IMR-90 (cell line): ENCODE measurements at regions not wholly inside any gene's neighbourhood (a gene's known extent, or its start where the extent isn't known, plus 50 kb on each side); places are given as distances from the start of the nearest gene placed in this dataset.

ENCODE experiments used
- ATAC-seq: fragments of 200-7000 bp; cut with Tn5 transposase; 2 replicates; pipeline ENCODE4 v1.9.1; 2020; ENCODE audit warnings: low read depth, mild to moderate bottlenecking, moderate library complexity
- BruUV-seq: library from RNA; stranded (reverse); fragments of 400-500 nt; replicated peaks from 2 replicates; lab custom pipeline; 2021; lab: Mats Ljungman, UMichigan
- CTCF ChIA-PET: fragments of 300-600 bp; formaldehyde crosslinking; extraction: SDS; loops from one replicate; lab custom pipeline; 2021; ENCODE audit warnings: antibody characterized with exemption; lab: Yijun Ruan, JAX
- POLR2A ChIA-PET: fragments of 300-600 bp; sonication (Branson Sonifier 250); formaldehyde crosslinking; loops from one replicate; lab custom pipeline; 2022; ENCODE audit warnings: antibody characterized with exemption; ENCODE audit not compliant: unreplicated experiment; lab: Charles Lee
- DNase-seq: peaks from one replicate; pipeline ENCODE4 v3.0.0; 2013
- H2AFZ ChIP-seq: replicated peaks from 2 replicates; pipeline ENCODE3; 2013; ENCODE audit warnings: low read length, mild to moderate bottlenecking; ENCODE audit not compliant: poor library complexity
- H2AK5ac ChIP-seq: 2 replicates; pipeline ENCODE4 v1.6.1; 2013; ENCODE audit warnings: low read depth, low read length, inconsistent platforms
- H2AK9ac ChIP-seq: replicated peaks from 2 replicates; pipeline ENCODE3; 2013; ENCODE audit warnings: mild to moderate bottlenecking, low read depth, low read length, moderate library complexity; ENCODE audit not compliant: poor library complexity
- H2BK120ac ChIP-seq: 2 replicates; pipeline ENCODE4 v1.6.1; 2013; ENCODE audit warnings: low read depth, low read length, inconsistent platforms
- H2BK15ac ChIP-seq: 3 replicates; pipeline ENCODE4 v1.6.1; 2013; ENCODE audit warnings: low read depth, low read length, inconsistent platforms
- H2BK20ac ChIP-seq: 2 replicates; pipeline ENCODE4 v1.6.1; 2013; ENCODE audit warnings: low read depth, mild to moderate bottlenecking, inconsistent platforms, low read length, moderate library complexity
- H2BK5ac ChIP-seq: 2 replicates; pipeline ENCODE4 v1.6.1; 2013; ENCODE audit warnings: mild to moderate bottlenecking, low read depth, low read length, inconsistent platforms; ENCODE audit not compliant: poor library complexity, severe bottlenecking
- H3K14ac ChIP-seq: replicated peaks from 2 replicates; pipeline ENCODE4 v1.6.1; 2013; ENCODE audit warnings: low read depth, low read length, inconsistent platforms
- H3K18ac ChIP-seq: 2 replicates; pipeline ENCODE4 v1.6.1; 2013; ENCODE audit warnings: low read depth, low read length, control low read depth
- H3K23ac ChIP-seq: 2 replicates; pipeline ENCODE4 v1.6.1; 2013; ENCODE audit warnings: low read depth, low read length, inconsistent platforms
- H3K27ac ChIP-seq: 2 replicates; pipeline ENCODE4 v1.5.1; 2013; ENCODE audit warnings: mild to moderate bottlenecking, control low read depth, low read length; ENCODE audit not compliant: insufficient read depth
- H3K27me3 ChIP-seq: 2 replicates; pipeline ENCODE4 v1.6.1; 2013; ENCODE audit warnings: low read length; ENCODE audit not compliant: control insufficient read depth, insufficient read depth
- H3K36me3 ChIP-seq: 2 replicates; pipeline ENCODE4 v1.6.1; 2013; ENCODE audit warnings: low read length, mixed read lengths; ENCODE audit not compliant: control insufficient read depth, insufficient read depth
- H3K4ac ChIP-seq: 2 replicates; pipeline ENCODE4 v1.6.1; 2013; ENCODE audit warnings: low read depth, low read length, inconsistent platforms
- H3K4me1 ChIP-seq: 2 replicates; pipeline ENCODE4 v1.6.1; 2013; ENCODE audit warnings: low read length, mixed read lengths; ENCODE audit not compliant: control insufficient read depth, insufficient read depth
- H3K4me2 ChIP-seq: 2 replicates; pipeline ENCODE4 v1.6.1; 2013; ENCODE audit warnings: low read depth, mild to moderate bottlenecking, control low read depth, low read length, moderate library complexity
- H3K4me3 ChIP-seq: 2 replicates; pipeline ENCODE4 v1.5.1; 2013; ENCODE audit warnings: low read depth, mild to moderate bottlenecking, control low read depth, low read length, moderate library complexity; ENCODE audit not compliant: insufficient read depth
- H3K56ac ChIP-seq: 2 replicates; pipeline ENCODE4 v1.6.1; 2013; ENCODE audit warnings: low read length, inconsistent platforms; ENCODE audit not compliant: insufficient read depth; ENCODE audit errors: extremely low read depth
- H3K79me1 ChIP-seq, 2 experiments: 2 replicates each; pipeline ENCODE4 v1.6.1; 2013; ENCODE audit warnings: low read length in 2 of 2, inconsistent platforms in 1 of 2, low read depth in 1 of 2
- H3K9ac ChIP-seq: 2 replicates; pipeline ENCODE4 v1.6.1; 2013; ENCODE audit warnings: low read depth, low read length, control low read depth
- H3K9me1 ChIP-seq: 2 replicates; pipeline ENCODE4 v1.6.1; 2013; ENCODE audit warnings: low read length, inconsistent platforms; ENCODE audit not compliant: insufficient read depth
- H3K9me3 ChIP-seq: 2 replicates; pipeline ENCODE4 v1.6.1; 2013; ENCODE audit warnings: low read length; ENCODE audit not compliant: control insufficient read depth, insufficient read depth
- H4K20me1 ChIP-seq: 2 replicates; pipeline ENCODE4 v1.6.1; 2013; ENCODE audit warnings: low read length, inconsistent platforms; ENCODE audit not compliant: insufficient read depth
- H4K5ac ChIP-seq: 2 replicates; pipeline ENCODE4 v1.6.1; 2013; ENCODE audit warnings: mild to moderate bottlenecking, low read depth, low read length, control low read depth
- H4K8ac ChIP-seq, 2 experiments: 2 replicates each; pipeline ENCODE4 v1.6.1; 2013; ENCODE audit warnings: low read depth in 2 of 2, low read length in 2 of 2, control low read depth in 1 of 2, inconsistent platforms in 1 of 2
- H4K91ac ChIP-seq: 2 replicates; pipeline ENCODE4 v1.6.1; 2013; ENCODE audit warnings: low read depth, low read length, inconsistent platforms; ENCODE audit not compliant: insufficient read depth
- BHLHE40 ChIP-seq: fragments of 150-350 bp; IDR thresholded peaks from 2 replicates; pipeline ENCODE4 v1.6.1; 2016; ENCODE audit warnings: mild to moderate bottlenecking, low read depth, low read length
- CEBPB ChIP-seq: IDR thresholded peaks from 2 replicates; pipeline ENCODE4 v1.6.1; 2012; ENCODE audit warnings: low read depth, low read length, improper control_type of control experiment
- CHD1 ChIP-seq: IDR thresholded peaks from 2 replicates; pipeline ENCODE4 v1.6.1; 2012; ENCODE audit warnings: low read depth, low read length, improper control_type of control experiment
- ELK1 ChIP-seq: fragments of 150-350 bp; IDR thresholded peaks from 2 replicates; pipeline ENCODE4 v1.6.1; 2016; ENCODE audit warnings: low read depth, mild to moderate bottlenecking, low read length, moderate library complexity, borderline replicate concordance
- FOS ChIP-seq: fragments of 150-350 bp; IDR thresholded peaks from 2 replicates; pipeline ENCODE4 v1.6.1; 2016; ENCODE audit warnings: low read depth, low read length
- MAFK ChIP-seq: IDR thresholded peaks from 2 replicates; pipeline ENCODE4 v1.6.1; 2012; ENCODE audit warnings: low read depth, low read length, improper control_type of control experiment
- MAZ ChIP-seq: IDR thresholded peaks from 2 replicates; pipeline ENCODE4 v1.6.1; 2012; ENCODE audit warnings: low read depth, mild to moderate bottlenecking, low read length, improper control_type of control experiment, moderate library complexity, borderline replicate concordance
- MXI1 ChIP-seq: IDR thresholded peaks from 2 replicates; pipeline ENCODE4 v1.6.1; 2012; ENCODE audit warnings: low read depth, mild to moderate bottlenecking, low read length, moderate library complexity, borderline replicate concordance
- NFE2L2 ChIP-seq: fragments of 150-350 bp; IDR thresholded peaks from 2 replicates; pipeline ENCODE4 v1.6.1; 2016; ENCODE audit warnings: low read depth, mild to moderate bottlenecking, low read length
- POLR2A ChIP-seq: IDR thresholded peaks from 2 replicates; pipeline ENCODE4 v1.6.1; 2012; ENCODE audit warnings: mild to moderate bottlenecking, low read depth, low read length
- RAD21 ChIP-seq: IDR thresholded peaks from 2 replicates; pipeline ENCODE4 v1.6.1; 2012; ENCODE audit warnings: low read length, improper control_type of control experiment
- RCOR1 ChIP-seq: IDR thresholded peaks from 2 replicates; pipeline ENCODE4 v1.6.1; 2012; ENCODE audit warnings: mild to moderate bottlenecking, low read length, improper control_type of control experiment; ENCODE audit not compliant: insufficient replicate concordance
- SMC3 ChIP-seq: fragments of 150-350 bp; IDR thresholded peaks from 2 replicates; pipeline ENCODE4 v1.6.1; 2016; ENCODE audit warnings: low read depth, mild to moderate bottlenecking, antibody characterized with exemption, low read length, moderate library complexity
- USF2 ChIP-seq: fragments of 150-350 bp; IDR thresholded peaks from 2 replicates; pipeline ENCODE4 v1.6.1; 2017; ENCODE audit warnings: mild to moderate bottlenecking, antibody characterized with exemption, low read length, low read depth
- WGBS, 2 experiments: methylation state at CpG; one replicate each; pipeline versions ENCODE4 v1.1.5 to v1.1.7; 2013; ENCODE audit warnings: missing lambda C conversion rate in 2 of 2; ENCODE audit not compliant: insufficient read length in 1 of 2; ENCODE audit errors: extremely low coverage in 2 of 2; 5-methylcytosine and 5-hydroxymethylcytosine counted together
- dilution Hi-C: fragments of 300-500 bp; cut with HindIII; formaldehyde crosslinking; loops from one replicate; pipeline ENCODE4 v1.14.3; 2018; ENCODE audit warnings: low sequenced_read_pairs; ENCODE audit not compliant: unreplicated experiment
- in situ Hi-C: fragments of 300-500 bp; cut with MboI; formaldehyde crosslinking; loops from 3 replicates; pipeline ENCODE4 v1.14.3; 2019; ENCODE audit warnings: low sequenced_read_pairs, inconsistent platforms, mixed read lengths
- intact Hi-C: fragments of 100-400 bp; cut with micrococcal nuclease; formaldehyde crosslinking; loops from 2 replicates; pipeline ENCODE4 v1.10.0; 2022
- TF ChIP-seq, protein P1 (sequence below): conservative IDR thresholded peaks from 2 replicates; pipeline ENCODE4 v1.5.1; 2012; ENCODE audit warnings: mild to moderate bottlenecking, low read depth, low read length, improper control_type of control experiment

- no peak overlapping the region for H3K9ac ChIP-seq
- POLR2A ChIA-PET: no interaction called here
- TF ChIP-seq MAZ (no peak), NFE2L2 (no peak), SMC3 (no peak), USF2 (no peak), RCOR1 (no peak), FOS (no peak), BHLHE40 (no peak), CHD1 (no peak), ELK1 (no peak), CEBPB (no peak), MAFK (no peak), MXI1 (no peak), POLR2A (no peak), RAD21 (no peak)
- TF ChIP-seq, protein P1, sequence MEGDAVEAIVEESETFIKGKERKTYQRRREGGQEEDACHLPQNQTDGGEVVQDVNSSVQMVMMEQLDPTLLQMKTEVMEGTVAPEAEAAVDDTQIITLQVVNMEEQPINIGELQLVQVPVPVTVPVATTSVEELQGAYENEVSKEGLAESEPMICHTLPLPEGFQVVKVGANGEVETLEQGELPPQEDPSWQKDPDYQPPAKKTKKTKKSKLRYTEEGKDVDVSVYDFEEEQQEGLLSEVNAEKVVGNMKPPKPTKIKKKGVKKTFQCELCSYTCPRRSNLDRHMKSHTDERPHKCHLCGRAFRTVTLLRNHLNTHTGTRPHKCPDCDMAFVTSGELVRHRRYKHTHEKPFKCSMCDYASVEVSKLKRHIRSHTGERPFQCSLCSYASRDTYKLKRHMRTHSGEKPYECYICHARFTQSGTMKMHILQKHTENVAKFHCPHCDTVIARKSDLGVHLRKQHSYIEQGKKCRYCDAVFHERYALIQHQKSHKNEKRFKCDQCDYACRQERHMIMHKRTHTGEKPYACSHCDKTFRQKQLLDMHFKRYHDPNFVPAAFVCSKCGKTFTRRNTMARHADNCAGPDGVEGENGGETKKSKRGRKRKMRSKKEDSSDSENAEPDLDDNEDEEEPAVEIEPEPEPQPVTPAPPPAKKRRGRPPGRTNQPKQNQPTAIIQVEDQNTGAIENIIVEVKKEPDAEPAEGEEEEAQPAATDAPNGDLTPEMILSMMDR: no peak
Observed at GRCh38 chr12:123085730-123086487, 65.0 kb downstream of the PITPNM2 start.

More at GRCh38 chr12:123085730-123086487, 65.0 kb downstream of the PITPNM2 start:
- no peak overlapping the region; the same call in 2 of the 3 replicates for H2BK15ac ChIP-seq
- H3K4me1 ChIP-seq: peaks cover 15% of the 10 kb centered on the region
- peaks cover 27% of the 10 kb centered on the region for H4K20me1 ChIP-seq
- CTCF ChIA-PET: no interaction called here
- ATAC-seq (0 out of 2 replicates have a peak, but pooled peaks have one; percentile 12), DNase-seq (peak; percentile 32)
- no peak overlapping the region for H3K18ac ChIP-seq
- H3K56ac ChIP-seq: no peak overlapping the region
- peaks cover 21% of the 10 kb centered on the region for H3K9me1 ChIP-seq
- H2AK9ac ChIP-seq: no peak overlapping the region
- H3K79me1 ChIP-seq: peaks cover 12 to 31% of the 10 kb centered on the region in 2 experiments; a peak in 3 of 4 replicates
- H2AK5ac ChIP-seq: peak overlapping the region; percentile 34; the same call in 1 of the 2 replicates
- H3K27ac ChIP-seq: no peak overlapping the region
- H4K8ac ChIP-seq: no peak overlapping the region
- no peak overlapping the region for H3K23ac ChIP-seq
- H4K91ac ChIP-seq: no peak overlapping the region
- in situ Hi-C loops (no loop called here), dilution Hi-C loops (no loop called here), intact Hi-C loops (loop anchor here (5.0 kb wide), 1 partner anchor 34 kb away; no protein-coding TSS in a partner anchor)
- WGBS, 2 experiments: 76% methylated on average over 6 of the region's 10 CpGs; no CpG with 5 or more reads in 1 of the 2 experiments
- no peak overlapping the region for H3K4me2 ChIP-seq
- no TSS peak for BruUV-seq
- H3K4me3 ChIP-seq: no peak overlapping the region
- no peaks in the 10 kb centered on the region; the same call in 1 of the 2 replicates for H3K36me3 ChIP-seq
- no peak overlapping the region for H2BK5ac ChIP-seq
- no peak overlapping the region for H2BK20ac ChIP-seq
- no peak overlapping the region for H2BK120ac ChIP-seq
- H3K4ac ChIP-seq: no peak overlapping the region
- H3K27me3 ChIP-seq: no peaks in the 10 kb centered on the region; the same call in 1 of the 2 replicates
- H4K5ac ChIP-seq: no peak overlapping the region
- no peak overlapping the region for H3K14ac ChIP-seq
- no peak overlapping the region for H2AFZ ChIP-seq
- H3K9me3 ChIP-seq: peaks cover 6% of the 10 kb centered on the region
